Stimulated activated naive CD8-positive, alpha-beta T cell treated with anti-CD3 and anti-CD28 coated beads, Interleukin-15, amount 100 ng/mL, for 72 hours (primary cell): ENCODE measurements at regions not wholly inside any gene's neighbourhood (a gene's known extent, or its start where the extent isn't known, plus 50 kb on each side); places are given as distances from the start of the nearest gene placed in this dataset.
"Not testable (repeated sequence)": the region's sequence is repeated elsewhere in the genome, so short reads cannot be mapped to it uniquely, and the experiment has no call there.

Source experiments
- ATAC-seq: fragments of 150-1000 bp; cut with Tn5 transposase; 2 replicates; pipeline ENCODE4 v1.10.0; 2021; ENCODE audit warnings: mild to moderate bottlenecking, moderate library complexity
- DNase-seq, 2 donors: peaks; one replicate each; pipeline ENCODE4 v3.0.0; 2021 to 2022
- H3K27ac Mint-ChIP-seq, 2 donors: one replicate each; pipeline ENCODE4 v1.8.0; 2022; ENCODE audit warnings: mild to moderate bottlenecking in 2 of 2, mixed read lengths in 2 of 2, moderate library complexity in 2 of 2
- H3K27me3 Mint-ChIP-seq: one replicate; pipeline ENCODE4 v1.8.0; 2022; ENCODE audit warnings: mixed read lengths
- H3K4me1 Mint-ChIP-seq: one replicate; pipeline ENCODE4 v1.8.0; 2022; ENCODE audit warnings: mild to moderate bottlenecking, mixed read lengths
- H3K4me3 Mint-ChIP-seq, 2 donors: one replicate each; pipeline ENCODE4 v1.8.0; 2022; ENCODE audit warnings: mild to moderate bottlenecking in 2 of 2, mixed read lengths in 2 of 2, moderate library complexity in 1 of 2
- H3K9me3 Mint-ChIP-seq, 2 donors: one replicate each; pipeline ENCODE4 v1.8.0; 2022; ENCODE audit warnings: mixed read lengths in 2 of 2

DNA sequence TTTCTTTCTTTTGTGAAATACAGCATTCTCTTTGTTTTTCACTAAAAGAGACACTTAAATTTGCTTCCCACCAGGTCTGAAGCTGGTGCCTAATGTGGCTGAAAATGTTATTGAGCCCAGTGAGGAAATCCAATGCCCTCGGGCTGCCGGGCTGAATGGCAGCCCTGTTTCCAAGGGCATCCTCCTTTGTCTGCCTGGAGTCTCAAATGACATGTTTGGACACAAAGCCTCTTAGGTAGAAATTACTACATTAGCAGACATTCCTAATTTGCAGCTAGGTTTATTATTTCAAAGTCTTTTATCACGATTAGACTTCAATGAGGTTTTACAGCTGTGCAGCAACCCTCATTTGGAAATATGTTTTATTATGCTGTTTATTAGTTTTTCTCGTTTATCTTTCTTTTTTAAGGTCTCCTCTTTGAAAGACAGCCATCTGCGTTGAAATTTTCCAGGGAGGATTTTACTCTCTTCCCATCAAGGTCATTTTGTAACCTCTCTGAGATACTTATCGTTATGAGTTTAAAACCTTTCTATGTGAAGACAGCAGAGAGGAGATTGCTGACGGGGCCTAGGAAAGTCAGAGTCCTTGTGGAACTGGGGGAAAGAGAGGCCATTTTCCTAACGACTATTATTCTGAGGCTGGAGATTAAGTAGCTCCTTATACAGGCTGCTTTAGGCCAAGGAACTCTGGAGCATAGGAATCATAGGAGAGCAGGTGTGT, 59.0 kb upstream of the ZNF532 start:
- Mint-ChIP-seq H3K4me3 (no peak overlapping the region), H3K4me1 (peaks cover 7% of the 10 kb centered on the region), H3K27ac (no peak overlapping the region), H3K9me3 (no peaks in the 10 kb centered on the region), H3K27me3 (peaks cover 71% of the 10 kb centered on the region)
- ATAC-seq (no peak), DNase-seq (no peak)

DNA sequence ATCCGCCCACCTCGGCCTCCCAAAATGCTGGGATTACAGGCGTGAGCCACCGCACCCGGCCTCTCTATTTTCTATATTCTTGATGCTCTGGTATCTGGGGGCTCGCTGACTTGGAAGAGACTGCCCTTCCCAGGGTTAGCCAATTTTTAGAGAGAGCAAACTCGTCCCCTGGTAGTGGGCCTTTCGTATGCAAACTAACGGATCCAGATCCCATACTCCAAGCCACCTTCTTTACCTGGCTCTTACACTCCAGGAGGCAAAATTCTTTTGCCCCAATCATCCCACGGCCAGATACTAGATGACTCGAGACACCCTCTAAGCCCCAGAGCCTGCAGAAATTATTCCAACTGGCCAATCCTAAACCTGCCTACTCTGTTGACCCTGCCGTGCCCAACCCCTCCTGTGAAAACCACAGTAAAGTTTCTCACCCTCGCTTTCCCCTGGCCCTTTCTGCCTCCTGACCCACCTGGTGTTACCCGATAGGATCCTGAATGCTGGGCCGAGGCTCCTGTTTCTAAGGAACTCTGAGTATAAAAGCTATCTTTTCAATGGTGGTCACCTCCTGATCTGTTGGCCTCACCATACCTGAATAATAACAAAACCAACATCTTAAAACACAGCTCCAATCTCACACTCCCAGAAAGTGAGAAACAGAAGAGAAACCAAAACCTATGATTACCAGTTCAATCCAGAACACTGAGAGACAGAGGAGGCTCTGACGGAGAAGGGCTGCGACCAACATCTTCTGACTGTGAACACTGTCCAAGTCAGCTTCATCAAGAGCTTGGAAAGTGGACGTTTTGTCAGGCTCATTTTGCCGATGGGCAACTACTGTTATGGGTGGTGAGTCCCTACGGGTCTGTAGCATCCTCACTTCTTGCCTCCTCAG, 57.6 kb upstream of the ZNF532 start:
- Mint-ChIP-seq H3K27ac (peak overlapping the region in 1 of 2 donors; percentile 9), H3K4me1 (peaks cover 7% of the 10 kb centered on the region), H3K4me3 (no peak overlapping the region), H3K27me3 (peaks cover 66% of the 10 kb centered on the region), H3K9me3 (no peaks in the 10 kb centered on the region)
- DNase-seq, result no peak
- ATAC-seq, result no peak

DNA sequence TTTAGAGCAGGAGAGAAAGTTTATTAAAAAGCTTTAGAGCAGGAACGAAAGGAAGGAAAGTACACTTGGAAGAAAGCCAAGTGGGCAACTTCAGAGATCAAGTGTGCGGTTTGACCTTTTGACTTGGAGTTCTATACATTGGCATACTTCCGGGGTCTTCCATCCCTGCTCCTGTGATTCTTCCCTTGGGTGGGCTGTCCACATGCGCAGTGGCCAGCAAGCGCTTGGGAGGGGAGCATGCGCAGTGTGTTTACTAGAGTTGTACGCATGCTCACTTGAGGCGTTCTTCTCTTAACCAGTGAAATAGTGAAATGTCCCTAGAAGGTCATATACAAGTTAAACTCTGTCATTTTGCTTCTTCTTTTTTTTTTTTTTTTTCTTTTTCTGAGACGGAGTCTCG, 56.9 kb upstream of the ZNF532 start:
- H3K9me3 Mint-ChIP-seq, result no peaks in the 10 kb centered on the region
- H3K4me1 Mint-ChIP-seq, result peaks cover 7% of the 10 kb centered on the region
- DNase-seq (no peak), ATAC-seq (no peak)
- peaks cover 66% of the 10 kb centered on the region for H3K27me3 Mint-ChIP-seq
- no peak overlapping the region for H3K27ac Mint-ChIP-seq
- H3K4me3 Mint-ChIP-seq, result no peak overlapping the region

DNA sequence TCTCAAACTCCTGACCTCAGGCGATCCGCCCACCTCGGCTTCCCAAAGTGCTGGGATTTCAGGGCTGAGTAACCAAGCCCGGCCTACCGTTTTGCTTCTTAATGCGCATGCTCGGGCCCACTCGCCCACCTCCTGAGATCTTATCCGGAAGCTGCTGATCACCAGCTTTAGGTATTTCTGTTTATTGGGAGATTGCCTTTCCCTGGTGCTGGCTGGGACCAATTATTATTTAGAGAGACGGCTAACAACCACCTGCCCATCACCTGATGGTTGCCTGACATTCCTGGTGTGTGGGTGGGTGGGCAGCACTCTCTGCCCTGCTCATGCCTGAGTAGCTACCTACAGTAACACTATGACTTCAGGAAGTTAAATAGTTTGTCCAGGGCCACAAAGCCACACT, 56.3 kb upstream of the ZNF532 start:
- H3K4me3 Mint-ChIP-seq, result no peak overlapping the region
- peaks cover 66% of the 10 kb centered on the region for H3K27me3 Mint-ChIP-seq
- ATAC-seq (no peak), DNase-seq (no peak)
- peaks cover 7% of the 10 kb centered on the region for H3K4me1 Mint-ChIP-seq
- H3K27ac Mint-ChIP-seq, result no peak overlapping the region
- H3K9me3 Mint-ChIP-seq, result no peaks in the 10 kb centered on the region

DNA sequence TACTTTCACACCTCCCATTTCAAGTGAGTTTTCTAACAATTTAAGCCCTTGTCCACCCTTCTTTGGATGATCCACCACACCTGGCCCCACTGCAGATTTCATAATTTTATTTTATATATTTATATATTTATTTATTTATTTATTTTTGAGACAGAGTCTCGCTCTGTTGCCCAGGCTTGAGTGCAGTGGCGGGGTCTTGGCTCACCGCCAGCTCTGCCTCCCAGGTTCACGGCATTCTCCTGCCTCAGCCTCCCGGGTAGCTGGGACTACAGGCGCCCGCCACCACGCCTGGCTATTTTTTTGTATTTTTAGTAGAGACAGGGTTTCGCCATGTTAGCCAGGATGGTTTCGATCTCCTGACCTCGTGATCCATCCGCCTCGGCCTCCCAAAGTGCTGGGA, 52.8 kb upstream of the ZNF532 start:
- DNase-seq, H3K27ac Mint-ChIP-seq, H3K9me3 Mint-ChIP-seq, H3K4me1 Mint-ChIP-seq, ATAC-seq, H3K4me3 Mint-ChIP-seq: not testable (repeated sequence)
- peaks cover 81% of the 10 kb centered on the region for H3K27me3 Mint-ChIP-seq

DNA sequence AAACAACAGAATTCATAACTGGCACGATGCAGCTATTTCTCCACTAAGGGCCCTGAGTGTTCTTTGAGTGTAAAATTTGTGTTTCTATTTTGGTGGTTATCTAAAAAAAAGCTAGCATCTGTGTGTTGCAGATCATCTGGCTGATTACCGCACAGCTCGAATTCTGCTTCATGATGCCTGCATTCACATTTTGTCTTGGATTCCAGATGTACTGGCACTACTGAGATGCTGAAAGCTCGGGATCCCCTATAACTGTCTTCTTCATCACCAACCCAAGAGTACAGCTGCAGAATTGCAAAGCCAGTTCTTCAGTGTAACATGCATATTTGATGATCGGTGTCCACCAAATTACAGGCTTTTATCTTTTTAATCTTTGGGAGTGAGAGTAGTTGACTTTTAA, 51.6 kb upstream of the ZNF532 start:
- no peak for DNase-seq
- Mint-ChIP-seq H3K4me1 (no peaks in the 10 kb centered on the region), H3K27me3 (peaks cover 81% of the 10 kb centered on the region), H3K27ac (no peak overlapping the region), H3K9me3 (peaks cover 0 to 7% of the 10 kb centered on the region in 2 donors), H3K4me3 (no peak overlapping the region)
- ATAC-seq, result no peak

DNA sequence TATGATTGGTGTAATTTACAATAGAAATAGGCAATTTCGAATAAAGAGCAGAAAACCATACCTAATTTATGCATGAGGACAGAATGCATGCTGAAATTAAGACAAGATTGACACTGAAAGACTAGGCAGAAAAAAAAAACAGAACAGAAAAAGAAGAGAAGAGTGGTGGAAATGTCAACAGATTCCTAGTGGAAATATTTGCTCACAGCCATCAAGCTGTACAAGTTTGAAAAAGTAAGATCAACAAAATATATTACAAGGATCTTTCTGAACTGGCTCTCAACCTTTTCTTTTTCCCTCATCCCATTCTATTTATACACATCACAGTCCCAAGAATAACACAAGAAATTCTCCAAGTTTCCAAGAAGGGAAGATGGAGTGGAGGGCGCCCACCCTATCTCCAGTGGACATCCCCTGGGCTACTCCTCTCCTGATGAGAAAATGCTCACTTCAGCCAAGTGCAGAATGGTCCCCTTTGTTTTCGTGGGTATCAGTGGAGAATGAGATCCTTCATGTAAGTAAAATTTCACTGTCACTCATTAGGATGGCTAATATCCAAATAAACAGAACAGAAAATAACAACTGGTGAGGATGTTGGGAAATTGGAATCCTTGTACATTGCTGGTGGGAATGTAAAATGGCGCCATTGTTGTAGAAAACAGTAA, 51.0 kb upstream of the ZNF532 start:
- Mint-ChIP-seq H3K27me3 (peaks cover 81% of the 10 kb centered on the region), H3K4me3 (no peak overlapping the region), H3K27ac (no peak overlapping the region), H3K4me1 (peaks cover under 1% of the 10 kb centered on the region), H3K9me3 (peaks cover 0 to 7% of the 10 kb centered on the region in 2 donors)
- DNase-seq (no peak), ATAC-seq (no peak)

DNA sequence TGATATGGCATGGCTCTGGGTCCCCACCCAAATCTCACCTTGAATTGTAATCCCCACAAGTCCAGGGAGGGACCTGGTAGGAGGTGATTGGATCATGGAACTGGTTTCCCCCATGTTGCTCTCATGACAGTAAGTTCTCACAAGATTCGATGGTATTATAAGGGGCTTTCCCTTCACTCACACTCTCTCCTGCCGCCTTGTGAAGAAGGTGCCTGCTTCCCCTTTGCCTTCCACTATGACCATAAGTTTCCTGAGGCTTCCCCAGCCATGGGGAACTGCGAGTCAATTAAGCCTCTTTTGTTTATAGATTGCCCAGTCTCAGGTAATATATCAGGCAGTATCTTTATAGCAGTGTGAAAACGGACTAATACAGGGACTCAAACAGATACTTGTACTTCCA, 50.4 kb upstream of the ZNF532 start:
- peaks cover 0 to 7% of the 10 kb centered on the region in 2 donors for H3K9me3 Mint-ChIP-seq
- peaks cover 81% of the 10 kb centered on the region for H3K27me3 Mint-ChIP-seq
- DNase-seq (no peak), ATAC-seq (no peak)
- no peak overlapping the region for H3K27ac Mint-ChIP-seq
- H3K4me3 Mint-ChIP-seq, result no peak overlapping the region
- H3K4me1 Mint-ChIP-seq, result peaks cover 7% of the 10 kb centered on the region
